K562 (cell line): ENCODE measurements at regions not wholly inside any gene's neighbourhood (a gene's known extent, or its start where the extent isn't known, plus 50 kb on each side); places are given as distances from the start of the nearest gene placed in this dataset.

Source experiments
- ATAC-seq: fragments of 200-7000 bp; cut with Tn5 transposase; 3 replicates; pipeline ENCODE4 v1.9.1; 2020; ENCODE audit warnings: moderate library complexity
- BruUV-seq: library from RNA; stranded (reverse); fragments of 400-500 nt; replicated peaks from 2 replicates; lab custom pipeline; 2021; lab: Mats Ljungman, UMichigan
- CTCF ChIA-PET: fragments of 300-600 bp; formaldehyde crosslinking; extraction: SDS; loops from one replicate; lab custom pipeline; 2021; ENCODE audit warnings: low intra/inter-chr PET ratio; lab: Yijun Ruan, JAX
- POLR2A ChIA-PET: fragments of 300-600, 350-650 bp; sonication (Branson Sonifier 250); formaldehyde crosslinking; extraction: SDS; loops from one replicate; lab custom pipeline; 2021; ENCODE audit warnings: antibody characterized with exemption, inconsistent platforms; lab: Yijun Ruan, JAX
- DNase-seq, 4 experiments: peaks; one replicate each; pipeline versions ENCODE4 v3.0.0 to v3.0.0-alpha.2; 2011 to 2018; ENCODE audit warnings: low spot score in 3 of 4, mixed read lengths in 3 of 4; ENCODE audit errors: extremely low read depth in 1 of 4
- FAIRE-seq: peaks from 2 replicates; lab custom pipeline; 2011; peaks lifted over from hg19 to GRCh38; lab: Jason Lieb, UNC
- H2AFZ ChIP-seq: 2 replicates; pipeline ENCODE4 v1.6.0; 2011; ENCODE audit warnings: low read depth, low read length, control low read depth, inconsistent platforms
- H3K27ac ChIP-seq: fragments of 200-600 bp; 3 replicates; pipeline ENCODE4 v1.8.0; 2011; ENCODE audit warnings: low read depth, mild to moderate bottlenecking, control low read depth, inconsistent platforms, low read length, moderate library complexity, mixed read lengths; ENCODE audit errors: extremely low read depth
- H3K27me3 ChIP-seq, 2 experiments: fragments of 300-600 bp in 1 of 2; 2 replicates in 1 of 2; 3 replicates in 1 of 2; pipeline versions ENCODE4 v1.6.0 to v1.8.0; 2011; ENCODE audit warnings: inconsistent platforms in 2 of 2, low read length in 2 of 2, mild to moderate bottlenecking in 1 of 2, mixed read lengths in 1 of 2, moderate library complexity in 1 of 2; ENCODE audit not compliant: control insufficient read depth in 2 of 2, insufficient read depth in 2 of 2
- H3K36me3 ChIP-seq: fragments of 300-600 bp; 3 replicates; pipeline ENCODE4 v1.8.0; 2011; ENCODE audit warnings: mild to moderate bottlenecking, low read length, inconsistent platforms; ENCODE audit not compliant: control insufficient read depth, insufficient read depth
- H3K4me1 ChIP-seq, 2 experiments: fragments of 200-600 bp in 1 of 2; replicated peaks in 1 of 2; 2 replicates in 1 of 2; 3 replicates in 1 of 2; pipeline versions ENCODE4 v1.5.1 to v1.8.0; 2011; ENCODE audit warnings: inconsistent platforms in 2 of 2, low read length in 2 of 2, mild to moderate bottlenecking in 1 of 2, mixed read lengths in 1 of 2, moderate library complexity in 1 of 2; ENCODE audit not compliant: control insufficient read depth in 2 of 2, insufficient read depth in 2 of 2
- H3K4me2 ChIP-seq: 2 replicates; pipeline ENCODE4 v1.6.1; 2011; ENCODE audit warnings: low read length, control low read depth, inconsistent platforms, mixed read lengths; ENCODE audit not compliant: insufficient read depth
- H3K4me3 ChIP-seq: fragments of 200-600 bp; sonication (generic), shearing (Covaris generic); 2 replicates; pipeline ENCODE4 v1.5.1; 2016; ENCODE audit warnings: control low read depth, inconsistent platforms
- H3K79me2 ChIP-seq: fragments of 200-600 bp; 3 replicates; pipeline ENCODE4 v1.8.0; 2011; ENCODE audit warnings: low read length, inconsistent platforms; ENCODE audit not compliant: control insufficient read depth, insufficient read depth
- H3K9ac ChIP-seq, 2 experiments: 2 replicates each; pipeline versions ENCODE4 v1.6.0 to v1.6.1; 2011; ENCODE audit warnings: low read depth in 2 of 2, low read length in 2 of 2, control low read depth in 1 of 2, inconsistent platforms in 1 of 2, mild to moderate bottlenecking in 1 of 2, mixed read lengths in 1 of 2; ENCODE audit not compliant: insufficient read depth in 1 of 2
- H3K9me1 ChIP-seq: one replicate; pipeline ENCODE4 v1.6.0; 2011; ENCODE audit warnings: inconsistent platforms, mild to moderate bottlenecking, low read length, moderate library complexity; ENCODE audit not compliant: control insufficient read depth, insufficient read depth
- H3K9me3 ChIP-seq: replicated peaks from 2 replicates; pipeline ENCODE4 v1.5.1; 2011; ENCODE audit warnings: low read depth, low read length, inconsistent platforms; ENCODE audit not compliant: control insufficient read depth, insufficient read depth
- H4K20me1 ChIP-seq: replicated peaks from 2 replicates; pipeline ENCODE4 v1.6.1; 2011; ENCODE audit warnings: low read length, inconsistent platforms, mixed read lengths; ENCODE audit not compliant: control insufficient read depth, insufficient read depth
- EHMT2 ChIP-seq: fragments of 450-650 bp; IDR thresholded peaks from 2 replicates; pipeline ENCODE4 v1.6.1; 2018; ENCODE audit warnings: antibody characterized with exemption
- FOXA3 ChIP-seq, 2 experiments: fragments of 450-650 bp in 1 of 2; sonication (generic) in 1 of 2; formaldehyde crosslinking; IDR thresholded peaks in 1 of 2; conservative IDR thresholded peaks in 1 of 2; 2 replicates each; pipeline versions ENCODE4 v1.4.0 to v1.8.0; 2020 to 2022; ENCODE audit warnings: mild to moderate bottlenecking in 2 of 2, missing genetic modification reagents in 1 of 2
- NELFE ChIP-seq: IDR thresholded peaks from 2 replicates; pipeline ENCODE4 v1.6.1; 2011; ENCODE audit warnings: mild to moderate bottlenecking; ENCODE audit not compliant: insufficient read depth, insufficient read length
- POLR2A ChIP-seq: fragments of 450-650 bp; conservative IDR thresholded peaks from 2 replicates; pipeline ENCODE4 v1.6.1; 2016
- TCF3 ChIP-seq: sonication (generic); formaldehyde crosslinking; IDR thresholded peaks from 2 replicates; pipeline ENCODE4 v1.4.0; 2020; ENCODE audit warnings: mild to moderate bottlenecking, missing genetic modification reagents
- TRIM28 ChIP-seq: fragments of 450-650 bp; IDR thresholded peaks from 2 replicates; pipeline ENCODE4 v1.6.1; 2017
- YBX1 ChIP-seq: fragments of 450-650 bp; IDR thresholded peaks from 2 replicates; pipeline ENCODE4 v1.7.1; 2016; ENCODE audit warnings: mild to moderate bottlenecking
- ZFP36 ChIP-seq: fragments of 150-350 bp; IDR thresholded peaks from 2 replicates; pipeline ENCODE4 v1.6.1; 2018; ENCODE audit warnings: low read length, low read depth; ENCODE audit not compliant: partially characterized antibody
- ZNF165 ChIP-seq: fragments of 250-450 bp; sonication (Bioruptor Pico); IDR thresholded peaks from 2 replicates; pipeline ENCODE4 v1.4.0; 2020; ENCODE audit warnings: borderline replicate concordance
- ZSCAN32 ChIP-seq: fragments of 450-650 bp; formaldehyde crosslinking; IDR thresholded peaks from 2 replicates; pipeline ENCODE4 v1.4.0; 2020; ENCODE audit warnings: mild to moderate bottlenecking, moderate library complexity
- WGBS: fragments of 100-300 bp; shearing (Covaris generic); methylation state at CpG from one replicate; pipeline ENCODE4 v1.1.6; 2016; ENCODE audit warnings: low coverage, mixed read lengths; ENCODE audit not compliant: insufficient coverage; ENCODE audit errors: missing lambda C conversion rate; 5-methylcytosine and 5-hydroxymethylcytosine counted together
- in situ Hi-C: fragments of 300-500 bp; cut with MboI; formaldehyde crosslinking; loops from 4 replicates; pipeline ENCODE4 v1.15.0; 2018; ENCODE audit warnings: inconsistent platforms, mixed read lengths
- intact Hi-C: fragments of 100-400 bp; cut with micrococcal nuclease; formaldehyde crosslinking; loops from 2 replicates; pipeline ENCODE4 v1.14.2; 2022

DNA sequence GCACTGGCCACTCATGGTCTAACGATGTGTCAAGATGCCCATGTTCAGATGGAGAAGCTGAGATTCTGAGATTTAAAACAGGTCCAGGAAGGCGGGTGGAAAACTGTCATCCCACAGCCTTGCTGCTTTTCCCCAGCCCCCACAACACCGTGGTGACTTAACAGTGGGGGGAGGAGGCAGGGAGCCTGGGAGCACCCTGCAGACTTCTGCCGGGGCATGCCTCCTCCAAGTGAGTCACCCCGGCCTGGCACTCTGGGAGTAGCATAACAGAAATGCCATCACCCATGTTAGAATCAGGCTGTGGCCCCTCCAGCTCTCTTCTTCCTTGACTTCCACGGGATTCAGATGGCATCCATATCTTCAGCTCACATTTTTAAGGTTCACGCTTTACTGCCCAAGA is 164.8 kb downstream of the CBLN1 start:
- in situ Hi-C loops, result no loop called here
- Histone ChIP-seq H3K27ac (no peak overlapping the region), H3K4me3 (no peak overlapping the region), H3K36me3 (no peaks in the 10 kb centered on the region), H3K9me1 (no peaks in the 10 kb centered on the region), H2AFZ (no peak overlapping the region), H3K9me3 (no peaks in the 10 kb centered on the region), H3K9ac (no peak overlapping the region), H3K79me2 (no peaks in the 10 kb centered on the region), H3K27me3 (no peaks in the 10 kb centered on the region), H4K20me1 (no peaks in the 10 kb centered on the region; the same call in 1 of the 2 replicates), H3K4me2 (no peak overlapping the region), H3K4me1 (no peaks in the 10 kb centered on the region)
- DNase-seq (no peak), FAIRE-seq (no peak), ATAC-seq (no peak)
- intact Hi-C loops, result no loop called here
- no peak for TF ChIP-seq NELFE
- no peak for TF ChIP-seq ZNF165 (CRISPR knock-in tag)
- TF ChIP-seq TCF3 (CRISPR knock-in tag), result no peak
- TF ChIP-seq YBX1, result no peak
- no peak for TF ChIP-seq ZFP36
- TF ChIP-seq EHMT2, result no peak
- no peak for TF ChIP-seq POLR2A
- no peak for TF ChIP-seq TRIM28
- no peak for TF ChIP-seq FOXA3 (CRISPR knock-in tag; conservative IDR thresholded peaks at IDR 0.05 in 1 of 2, IDR thresholded peaks at IDR 0.05 in 1 of 2)
- TF ChIP-seq ZSCAN32, result no peak
- BruUV-seq, result no TSS peak
- ChIA-PET CTCF (no interaction called here), POLR2A (no interaction called here)
- 0% methylated on average over 6 of the region's 7 CpGs for WGBS
